ENCODE measurements at regions not wholly inside any gene's neighbourhood (a gene's known extent, or its start where the extent isn't known, plus 50 kb on each side); places are given as distances from the start of the nearest gene placed in this dataset.
A peak's percentile ranks its signal among the peaks of the same experiment; 100 is the strongest.

DNA sequence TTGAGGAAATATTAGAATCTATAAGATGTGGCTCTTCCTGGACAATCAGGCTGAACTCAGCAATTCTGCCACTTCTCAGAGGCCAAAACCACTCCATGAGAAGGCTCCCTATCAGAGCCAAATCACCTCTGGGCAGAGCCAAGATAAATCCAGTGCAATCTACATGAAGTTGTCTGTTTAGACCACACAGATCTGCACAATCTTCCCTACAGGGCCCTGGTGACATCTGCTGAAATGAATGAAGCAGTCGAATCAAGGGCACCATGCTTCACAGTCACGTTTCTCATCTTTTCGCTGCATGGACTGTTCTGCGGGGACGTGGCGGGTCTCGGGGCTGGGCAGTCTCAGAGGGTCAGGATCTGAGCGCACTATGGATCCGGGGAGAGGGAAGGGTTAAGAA is 60.1 kb upstream of the CD93 start (continued):
- TF ChIP-seq SMARCB1 (IDR thresholded peaks at IDR 0.05; ENCODE audit: insufficient read length, low read depth) (no peak), PURB (CRISPR knock-in tag; IDR thresholded peaks at IDR 0.05; ENCODE audit: low read depth) (no peak), BDP1 (IDR thresholded peaks at IDR 0.05; ENCODE audit: insufficient read depth, insufficient read length) (no peak), KAT7 (CRISPR knock-in tag; IDR thresholded peaks at IDR 0.05; ENCODE audit: borderline replicate concordance) (no peak), PHF8 (IDR thresholded peaks at IDR 0.05; ENCODE audit: borderline replicate concordance, low read length) (no peak), WHSC1 (IDR thresholded peaks at IDR 0.05; ENCODE audit: low read length) (no peak), ARID1B (IDR thresholded peaks at IDR 0.05) (peak; percentile 26; the same call in 1 of the 2 replicates), CBFA2T3 (IDR thresholded peaks at IDR 0.05) (peak; percentile 42), ZC3H11A (IDR thresholded peaks at IDR 0.05; ENCODE audit: low read depth, low read length) (no peak), FOXJ3 (CRISPR knock-in tag; IDR thresholded peaks at IDR 0.05) (no peak)
- TF ChIP-seq, protein P1, sequence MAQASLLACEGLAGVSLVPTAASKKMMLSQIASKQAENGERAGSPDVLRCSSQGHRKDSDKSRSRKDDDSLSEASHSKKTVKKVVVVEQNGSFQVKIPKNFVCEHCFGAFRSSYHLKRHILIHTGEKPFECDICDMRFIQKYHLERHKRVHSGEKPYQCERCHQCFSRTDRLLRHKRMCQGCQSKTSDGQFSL (CRISPR knock-in tag; IDR thresholded peaks at IDR 0.05), result no peak
- TF ChIP-seq, protein P1 (tag; IDR thresholded peaks at IDR 0.05), result no peak
- TF ChIP-seq, protein P2, sequence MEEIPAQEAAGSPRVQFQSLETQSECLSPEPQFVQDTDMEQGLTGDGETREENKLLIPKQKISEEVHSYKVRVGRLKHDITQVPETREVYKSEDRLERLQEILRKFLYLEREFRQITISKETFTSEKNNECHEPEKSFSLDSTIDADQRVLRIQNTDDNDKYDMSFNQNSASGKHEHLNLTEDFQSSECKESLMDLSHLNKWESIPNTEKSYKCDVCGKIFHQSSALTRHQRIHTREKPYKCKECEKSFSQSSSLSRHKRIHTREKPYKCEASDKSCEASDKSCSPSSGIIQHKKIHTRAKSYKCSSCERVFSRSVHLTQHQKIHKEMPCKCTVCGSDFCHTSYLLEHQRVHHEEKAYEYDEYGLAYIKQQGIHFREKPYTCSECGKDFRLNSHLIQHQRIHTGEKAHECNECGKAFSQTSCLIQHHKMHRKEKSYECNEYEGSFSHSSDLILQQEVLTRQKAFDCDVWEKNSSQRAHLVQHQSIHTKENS (CRISPR knock-in tag; IDR thresholded peaks at IDR 0.05), result no peak
- TF ChIP-seq, protein P3, sequence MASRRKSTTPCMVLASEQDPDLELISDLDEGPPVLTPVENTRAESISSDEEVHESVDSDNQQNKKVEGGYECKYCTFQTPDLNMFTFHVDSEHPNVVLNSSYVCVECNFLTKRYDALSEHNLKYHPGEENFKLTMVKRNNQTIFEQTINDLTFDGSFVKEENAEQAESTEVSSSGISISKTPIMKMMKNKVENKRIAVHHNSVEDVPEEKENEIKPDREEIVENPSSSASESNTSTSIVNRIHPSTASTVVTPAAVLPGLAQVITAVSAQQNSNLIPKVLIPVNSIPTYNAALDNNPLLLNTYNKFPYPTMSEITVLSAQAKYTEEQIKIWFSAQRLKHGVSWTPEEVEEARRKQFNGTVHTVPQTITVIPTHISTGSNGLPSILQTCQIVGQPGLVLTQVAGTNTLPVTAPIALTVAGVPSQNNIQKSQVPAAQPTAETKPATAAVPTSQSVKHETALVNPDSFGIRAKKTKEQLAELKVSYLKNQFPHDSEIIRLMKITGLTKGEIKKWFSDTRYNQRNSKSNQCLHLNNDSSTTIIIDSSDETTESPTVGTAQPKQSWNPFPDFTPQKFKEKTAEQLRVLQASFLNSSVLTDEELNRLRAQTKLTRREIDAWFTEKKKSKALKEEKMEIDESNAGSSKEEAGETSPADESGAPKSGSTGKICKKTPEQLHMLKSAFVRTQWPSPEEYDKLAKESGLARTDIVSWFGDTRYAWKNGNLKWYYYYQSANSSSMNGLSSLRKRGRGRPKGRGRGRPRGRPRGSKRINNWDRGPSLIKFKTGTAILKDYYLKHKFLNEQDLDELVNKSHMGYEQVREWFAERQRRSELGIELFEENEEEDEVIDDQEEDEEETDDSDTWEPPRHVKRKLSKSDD (conservative IDR thresholded peaks at IDR 0.05; ENCODE audit: low read length), result no peak
- TF ChIP-seq, protein P4, sequence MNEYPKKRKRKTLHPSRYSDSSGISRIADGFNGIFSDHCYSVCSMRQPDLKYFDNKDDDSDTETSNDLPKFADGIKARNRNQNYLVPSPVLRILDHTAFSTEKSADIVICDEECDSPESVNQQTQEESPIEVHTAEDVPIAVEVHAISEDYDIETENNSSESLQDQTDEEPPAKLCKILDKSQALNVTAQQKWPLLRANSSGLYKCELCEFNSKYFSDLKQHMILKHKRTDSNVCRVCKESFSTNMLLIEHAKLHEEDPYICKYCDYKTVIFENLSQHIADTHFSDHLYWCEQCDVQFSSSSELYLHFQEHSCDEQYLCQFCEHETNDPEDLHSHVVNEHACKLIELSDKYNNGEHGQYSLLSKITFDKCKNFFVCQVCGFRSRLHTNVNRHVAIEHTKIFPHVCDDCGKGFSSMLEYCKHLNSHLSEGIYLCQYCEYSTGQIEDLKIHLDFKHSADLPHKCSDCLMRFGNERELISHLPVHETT (CRISPR knock-in tag; conservative IDR thresholded peaks at IDR 0.05 in 1 of 2, IDR thresholded peaks at IDR 0.05 in 1 of 2), result 0 out of 4 replicates have a peak, but pooled peaks of 1 of the 2 experiments have one; percentile 36
